ENCODE measurements at regions not wholly inside any gene's neighbourhood (a gene's known extent, or its start where the extent isn't known, plus 50 kb on each side); places are given as distances from the start of the nearest gene placed in this dataset.

- no peak for DNase-seq
- peaks cover 30% of the 10 kb centered on the region for H3K4me1 Mint-ChIP-seq (ENCODE audit: low read depth, unreplicated experiment)
- no peak for TF ChIP-seq CTCF (IDR thresholded peaks at IDR 0.05; ENCODE audit: partially characterized antibody, unreplicated experiment)
- no peaks in the 10 kb centered on the region for H3K36me3 Mint-ChIP-seq (ENCODE audit: unreplicated experiment)
- H3K27ac Mint-ChIP-seq (ENCODE audit: unreplicated experiment) = no peak overlapping the region
- H3K9me3 Mint-ChIP-seq (ENCODE audit: unreplicated experiment) = peaks cover 2% of the 10 kb centered on the region
- H3K4me3 Mint-ChIP-seq (ENCODE audit: unreplicated experiment) = no peak overlapping the region
- H3K27me3 Mint-ChIP-seq (ENCODE audit: unreplicated experiment) = peaks cover 2% of the 10 kb centered on the region
These were observed 296.8 kb upstream of the TPM1 start for GRCh38 chr15:62745621-62746225.

GRCh38 chr15:62748196-62748595 is 294.4 kb upstream of the TPM1 start:
- Mint-ChIP-seq H3K27me3 (ENCODE audit: unreplicated experiment) (peaks cover 2% of the 10 kb centered on the region), H3K27ac (ENCODE audit: unreplicated experiment) (no peak overlapping the region), H3K4me3 (ENCODE audit: unreplicated experiment) (no peak overlapping the region), H3K4me1 (ENCODE audit: low read depth, unreplicated experiment) (peaks cover 13% of the 10 kb centered on the region), H3K36me3 (ENCODE audit: unreplicated experiment) (no peaks in the 10 kb centered on the region), H3K9me3 (ENCODE audit: unreplicated experiment) (peaks cover 2% of the 10 kb centered on the region)
- no peak for TF ChIP-seq CTCF (IDR thresholded peaks at IDR 0.05; ENCODE audit: partially characterized antibody, unreplicated experiment)
- DNase-seq = no peak

GRCh38 chr15:62749036-62749815 is 293.3 kb upstream of the TPM1 start:
- peaks cover 13% of the 10 kb centered on the region for H3K4me1 Mint-ChIP-seq (ENCODE audit: low read depth, unreplicated experiment)
- TF ChIP-seq CTCF (IDR thresholded peaks at IDR 0.05; ENCODE audit: partially characterized antibody, unreplicated experiment) = no peak

GRCh38 chr15:62750471-62750870 is 292.1 kb upstream of the TPM1 start:
- H3K4me3 Mint-ChIP-seq (ENCODE audit: unreplicated experiment) = no peak overlapping the region
- no peaks in the 10 kb centered on the region for H3K9me3 Mint-ChIP-seq (ENCODE audit: unreplicated experiment)
- no peak overlapping the region for H3K27ac Mint-ChIP-seq (ENCODE audit: unreplicated experiment)
- peaks cover 7% of the 10 kb centered on the region for H3K4me1 Mint-ChIP-seq (ENCODE audit: low read depth, unreplicated experiment)
- peaks cover 8% of the 10 kb centered on the region for H3K36me3 Mint-ChIP-seq (ENCODE audit: unreplicated experiment)
- H3K27me3 Mint-ChIP-seq (ENCODE audit: unreplicated experiment) = no peaks in the 10 kb centered on the region
- DNase-seq = no peak
- TF ChIP-seq CTCF (IDR thresholded peaks at IDR 0.05; ENCODE audit: partially characterized antibody, unreplicated experiment) = no peak

More at GRCh38 chr15:62749036-62749815, 293.3 kb upstream of the TPM1 start:
- Mint-ChIP-seq H3K9me3 (ENCODE audit: unreplicated experiment) (peaks cover 2% of the 10 kb centered on the region), H3K27me3 (ENCODE audit: unreplicated experiment) (no peaks in the 10 kb centered on the region), H3K4me3 (ENCODE audit: unreplicated experiment) (no peak overlapping the region), H3K36me3 (ENCODE audit: unreplicated experiment) (peaks cover 4% of the 10 kb centered on the region), H3K27ac (ENCODE audit: unreplicated experiment) (no peak overlapping the region)
- no peak for DNase-seq

Measured in glutamatergic neuron (in vitro differentiated cells).